OCI-LY3 (cell line): ENCODE measurements at regions not wholly inside any gene's neighbourhood (a gene's known extent, or its start where the extent isn't known, plus 50 kb on each side); places are given as distances from the start of the nearest gene placed in this dataset.

Experiments
- EZH2phosphoT487 ChIP-seq: fragments of 200-600 bp; shearing (Covaris generic); IDR thresholded peaks from 2 replicates; pipeline ENCODE4 v1.6.1; 2018; ENCODE audit warnings: antibody characterized with exemption, mixed run types, low read depth
- TF ChIP-seq, protein P1 (sequence below): fragments of 200-600, 300-600 bp; sonication (generic); IDR thresholded peaks from 2 replicates; pipeline ENCODE4 v1.5.1; 2014; ENCODE audit warnings: antibody characterized with exemption, low read length, low read depth

DNA sequence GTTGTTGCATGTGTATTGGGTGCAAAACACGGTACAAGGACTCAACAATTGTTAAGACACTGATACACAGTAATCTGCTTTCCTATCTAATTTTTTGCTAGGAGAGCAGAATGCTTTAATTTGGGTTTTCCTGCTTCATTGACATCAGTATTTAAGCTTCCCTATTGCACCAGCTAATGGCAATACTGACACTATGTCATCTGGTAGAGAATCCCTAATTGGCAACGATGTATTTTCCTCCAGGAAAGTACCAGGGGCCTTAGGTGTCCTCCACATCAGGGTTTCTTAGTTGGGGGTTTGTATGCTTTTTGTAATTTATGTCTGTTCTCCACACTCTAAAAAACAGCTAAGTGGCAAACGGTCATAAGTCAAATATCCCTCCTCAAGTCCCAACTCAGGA, 76.5 kb upstream of the FRY start:
- TF ChIP-seq, protein P1, sequence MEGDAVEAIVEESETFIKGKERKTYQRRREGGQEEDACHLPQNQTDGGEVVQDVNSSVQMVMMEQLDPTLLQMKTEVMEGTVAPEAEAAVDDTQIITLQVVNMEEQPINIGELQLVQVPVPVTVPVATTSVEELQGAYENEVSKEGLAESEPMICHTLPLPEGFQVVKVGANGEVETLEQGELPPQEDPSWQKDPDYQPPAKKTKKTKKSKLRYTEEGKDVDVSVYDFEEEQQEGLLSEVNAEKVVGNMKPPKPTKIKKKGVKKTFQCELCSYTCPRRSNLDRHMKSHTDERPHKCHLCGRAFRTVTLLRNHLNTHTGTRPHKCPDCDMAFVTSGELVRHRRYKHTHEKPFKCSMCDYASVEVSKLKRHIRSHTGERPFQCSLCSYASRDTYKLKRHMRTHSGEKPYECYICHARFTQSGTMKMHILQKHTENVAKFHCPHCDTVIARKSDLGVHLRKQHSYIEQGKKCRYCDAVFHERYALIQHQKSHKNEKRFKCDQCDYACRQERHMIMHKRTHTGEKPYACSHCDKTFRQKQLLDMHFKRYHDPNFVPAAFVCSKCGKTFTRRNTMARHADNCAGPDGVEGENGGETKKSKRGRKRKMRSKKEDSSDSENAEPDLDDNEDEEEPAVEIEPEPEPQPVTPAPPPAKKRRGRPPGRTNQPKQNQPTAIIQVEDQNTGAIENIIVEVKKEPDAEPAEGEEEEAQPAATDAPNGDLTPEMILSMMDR: no peak
- no peak for TF ChIP-seq EZH2phosphoT487
